ENCODE measurements at regions not wholly inside any gene's neighbourhood (a gene's known extent, or its start where the extent isn't known, plus 50 kb on each side); places are given as distances from the start of the nearest gene placed in this dataset.

GRCh38 chr21:15526798-15527197 is 203.0 kb upstream of the USP25 start:
- DNase-seq (ENCODE audit: low spot score): no peak

- DNase-seq (ENCODE audit: low spot score): no peak
Measured at GRCh38 chr21:15528346-15528745, 201.4 kb upstream of the USP25 start.

GRCh38 chr21:15531986-15532385 is 197.8 kb upstream of the USP25 start:
- DNase-seq (ENCODE audit: low spot score): no peak

- DNase-seq (ENCODE audit: low spot score): no peak
Measured at GRCh38 chr21:15533618-15534017, 196.2 kb upstream of the USP25 start.

GRCh38 chr21:15534450-15534886 is 195.3 kb upstream of the USP25 start:
- no peak for DNase-seq (ENCODE audit: low spot score)

- DNase-seq (ENCODE audit: low spot score): no peak
Measured at GRCh38 chr21:15539376-15539775, 190.4 kb upstream of the USP25 start.

- no peak for DNase-seq (ENCODE audit: low spot score)
Measured at GRCh38 chr21:15543473-15543872, 186.3 kb upstream of the USP25 start.

- no peak for DNase-seq (ENCODE audit: low spot score)
Measured at GRCh38 chr21:15549671-15550070, 180.1 kb upstream of the USP25 start.

GRCh38 chr21:15552914-15553494 is 176.8 kb upstream of the USP25 start:
- peak; percentile 20 for DNase-seq (ENCODE audit: low spot score)

- DNase-seq (ENCODE audit: low spot score): peak; percentile 36
Measured at GRCh38 chr21:15557925-15558324, 171.9 kb upstream of the USP25 start.

GRCh38 chr21:15558884-15559283 is 170.9 kb upstream of the USP25 start:
- no peak for DNase-seq (ENCODE audit: low spot score)

GRCh38 chr21:15559660-15560059 is 170.1 kb upstream of the USP25 start:
- no peak for DNase-seq (ENCODE audit: low spot score)

GRCh38 chr21:15560383-15561056 is 169.3 kb upstream of the USP25 start:
- DNase-seq (ENCODE audit: low spot score): no peak

GRCh38 chr21:15562748-15563147 is 167.0 kb upstream of the USP25 start:
- DNase-seq (ENCODE audit: low spot score): no peak

GRCh38 chr21:15564907-15565306 is 164.9 kb upstream of the USP25 start:
- no peak for DNase-seq (ENCODE audit: low spot score)

- DNase-seq (ENCODE audit: low spot score): no peak
Measured at GRCh38 chr21:15566703-15567102, 163.1 kb upstream of the USP25 start.

GRCh38 chr21:15567191-15567590 is 162.6 kb upstream of the USP25 start:
- DNase-seq (ENCODE audit: low spot score): no peak

GRCh38 chr21:15568516-15568915 is 161.3 kb upstream of the USP25 start:
- DNase-seq (ENCODE audit: low spot score): no peak

GRCh38 chr21:15586752-15587427 is 142.9 kb upstream of the USP25 start:
- no peak for DNase-seq (ENCODE audit: low spot score)

GRCh38 chr21:15592271-15592860 is 137.4 kb upstream of the USP25 start:
- DNase-seq (ENCODE audit: low spot score): peak; percentile 60

GRCh38 chr21:15592957-15593356 is 136.8 kb upstream of the USP25 start:
- DNase-seq (ENCODE audit: low spot score): no peak

GRCh38 chr21:15601390-15601789 is 128.4 kb upstream of the USP25 start:
- no peak for DNase-seq (ENCODE audit: low spot score)

GRCh38 chr21:15604413-15604812 is 125.4 kb upstream of the USP25 start:
- DNase-seq (ENCODE audit: low spot score): peak; percentile 44
